ENCODE measurements at regions not wholly inside any gene's neighbourhood (a gene's known extent, or its start where the extent isn't known, plus 50 kb on each side); places are given as distances from the start of the nearest gene placed in this dataset.

GRCh38 chr11:8801121-8801520, 109.9 kb upstream of the AKIP1 start:
- H3K9ac ChIP-seq, result no peak overlapping the region
- no peak for TF ChIP-seq Cebpa-rat (IDR thresholded peaks at IDR 0.05)
- no peaks in the 10 kb centered on the region for H3K27me3 ChIP-seq
- no peaks in the 10 kb centered on the region for H3K9me3 ChIP-seq (replicated peaks in 1 of 11)
- no peaks in the 10 kb centered on the region for H3K36me3 ChIP-seq
- peaks cover 0 to 58% (median 2%) of the 10 kb centered on the region in 10 experiments; a peak in 6 of 20 replicates for H3K4me1 ChIP-seq
- no peak overlapping the region for H3K27ac ChIP-seq
- H3K4me2 ChIP-seq, result no peak overlapping the region
- no peaks in the 10 kb centered on the region for H4K20me1 ChIP-seq
- no peak overlapping the region for H3K4me3 ChIP-seq

GRCh38 chr11:8802251-8802650, 108.7 kb upstream of the AKIP1 start:
- H3K27me3 ChIP-seq, result no peaks in the 10 kb centered on the region
- TF ChIP-seq Cebpa-rat (IDR thresholded peaks at IDR 0.05), result no peak
- no peaks in the 10 kb centered on the region for H4K20me1 ChIP-seq
- H3K4me2 ChIP-seq, result peak overlapping the region in 3 of 11 experiments; percentile 9 to 77 (median 57); a peak in 4 of 22 replicates
- peaks cover 0 to 63% (median 9%) of the 10 kb centered on the region in 10 experiments; a peak in 15 of 20 replicates for H3K4me1 ChIP-seq
- no peaks in the 10 kb centered on the region for H3K9me3 ChIP-seq (replicated peaks in 1 of 11)
- H3K27ac ChIP-seq, result peak overlapping the region in 2 of 11 experiments; percentile 22 to 25; a peak in 2 of 22 replicates
- no peak overlapping the region for H3K9ac ChIP-seq
- no peak overlapping the region for H3K4me3 ChIP-seq
- no peaks in the 10 kb centered on the region for H3K36me3 ChIP-seq

GRCh38 chr11:8803973-8804372, 107.0 kb upstream of the AKIP1 start:
- TF ChIP-seq Cebpa-rat (IDR thresholded peaks at IDR 0.05), result no peak
- H3K4me3 ChIP-seq, result no peak overlapping the region
- no peak overlapping the region for H3K9ac ChIP-seq
- no peaks in the 10 kb centered on the region for H3K36me3 ChIP-seq
- H3K9me3 ChIP-seq (replicated peaks in 1 of 11), result no peaks in the 10 kb centered on the region
- H4K20me1 ChIP-seq, result no peaks in the 10 kb centered on the region
- peaks cover 0 to 61% (median 8%) of the 10 kb centered on the region in 10 experiments; a peak in 15 of 20 replicates for H3K4me1 ChIP-seq
- peak overlapping the region in 2 of 11 experiments; percentile 67 to 70; a peak in 3 of 22 replicates for H3K4me2 ChIP-seq
- no peaks in the 10 kb centered on the region for H3K27me3 ChIP-seq
- H3K27ac ChIP-seq, result no peak overlapping the region

- no peaks in the 10 kb centered on the region for H3K9me3 ChIP-seq (replicated peaks in 1 of 11)
- TF ChIP-seq Cebpa-rat (IDR thresholded peaks at IDR 0.05), result no peak
- no peaks in the 10 kb centered on the region for H4K20me1 ChIP-seq
- 0 out of 22 replicates have a peak overlapping the region, but pooled peaks of 1 of the 11 experiments have one; percentile 1 for H3K27ac ChIP-seq
- H3K27me3 ChIP-seq, result peaks cover 0 to 6% (median 5%) of the 10 kb centered on the region in 11 experiments; a peak in 15 of 22 replicates
- H3K4me3 ChIP-seq, result no peak overlapping the region
- H3K4me2 ChIP-seq, result peak overlapping the region in 3 of 11 experiments; percentile 54 to 70 (median 67); a peak in 6 of 22 replicates
- no peaks in the 10 kb centered on the region for H3K36me3 ChIP-seq
- peaks cover under 1 to 64% (median 11%) of the 10 kb centered on the region in 10 experiments; a peak in 15 of 20 replicates for H3K4me1 ChIP-seq
- H3K9ac ChIP-seq, result no peak overlapping the region
Measured at GRCh38 chr11:8805296-8805695, 105.7 kb upstream of the AKIP1 start.

GRCh38 chr11:8806974-8807373, 104.0 kb upstream of the AKIP1 start:
- H3K27ac ChIP-seq, result no peak overlapping the region

GRCh38 chr11:8807544-8808225, 103.3 kb upstream of the AKIP1 start:
- TF ChIP-seq Cebpa-rat (IDR thresholded peaks at IDR 0.05), result no peak
- Histone ChIP-seq H3K4me2 (peak overlapping the region in 9 of 11 experiments; percentile 12 to 63 (median 46); a peak in 10 of 22 replicates), H4K20me1 (no peaks in the 10 kb centered on the region), H3K9ac (no peak overlapping the region), H3K27ac (no peak overlapping the region), H3K4me3 (no peak overlapping the region), H3K36me3 (no peaks in the 10 kb centered on the region), H3K9me3 (replicated peaks in 1 of 11) (no peaks in the 10 kb centered on the region), H3K27me3 (peaks cover 0 to 16% (median 10%) of the 10 kb centered on the region in 11 experiments; a peak in 16 of 22 replicates), H3K4me1 (peaks cover 5 to 73% (median 15%) of the 10 kb centered on the region in 10 experiments; a peak in 16 of 20 replicates)

More at GRCh38 chr11:8806974-8807373, 104.0 kb upstream of the AKIP1 start:
- no peak for TF ChIP-seq Cebpa-rat (IDR thresholded peaks at IDR 0.05)
- Histone ChIP-seq H3K27me3 (peaks cover 0 to 16% (median 10%) of the 10 kb centered on the region in 11 experiments; a peak in 16 of 22 replicates), H3K4me1 (peaks cover 5 to 73% (median 15%) of the 10 kb centered on the region in 10 experiments; a peak in 16 of 20 replicates), H3K9ac (no peak overlapping the region), H3K36me3 (no peaks in the 10 kb centered on the region), H4K20me1 (no peaks in the 10 kb centered on the region), H3K4me3 (no peak overlapping the region), H3K9me3 (replicated peaks in 1 of 11) (no peaks in the 10 kb centered on the region), H3K4me2 (peak overlapping the region in 10 of 11 experiments; percentile 3 to 63 (median 46); a peak in 14 of 22 replicates)

- peaks cover 5 to 73% (median 15%) of the 10 kb centered on the region in 10 experiments; a peak in 16 of 20 replicates for H3K4me1 ChIP-seq
- H3K4me3 ChIP-seq, result no peak overlapping the region
- H3K27ac ChIP-seq, result no peak overlapping the region
- H3K9ac ChIP-seq, result no peak overlapping the region
- no peak for TF ChIP-seq Cebpa-rat (IDR thresholded peaks at IDR 0.05)
- H3K27me3 ChIP-seq, result peaks cover 0 to 16% (median 10%) of the 10 kb centered on the region in 11 experiments; a peak in 16 of 22 replicates
- H3K4me2 ChIP-seq, result peak overlapping the region in 2 of 11 experiments; percentile 38 to 63; a peak in 4 of 22 replicates
- no peaks in the 10 kb centered on the region for H3K9me3 ChIP-seq (replicated peaks in 1 of 11)
- H4K20me1 ChIP-seq, result no peaks in the 10 kb centered on the region
- H3K36me3 ChIP-seq, result no peaks in the 10 kb centered on the region
Measured at GRCh38 chr11:8808226-8808585, 102.8 kb upstream of the AKIP1 start.

DNA sequence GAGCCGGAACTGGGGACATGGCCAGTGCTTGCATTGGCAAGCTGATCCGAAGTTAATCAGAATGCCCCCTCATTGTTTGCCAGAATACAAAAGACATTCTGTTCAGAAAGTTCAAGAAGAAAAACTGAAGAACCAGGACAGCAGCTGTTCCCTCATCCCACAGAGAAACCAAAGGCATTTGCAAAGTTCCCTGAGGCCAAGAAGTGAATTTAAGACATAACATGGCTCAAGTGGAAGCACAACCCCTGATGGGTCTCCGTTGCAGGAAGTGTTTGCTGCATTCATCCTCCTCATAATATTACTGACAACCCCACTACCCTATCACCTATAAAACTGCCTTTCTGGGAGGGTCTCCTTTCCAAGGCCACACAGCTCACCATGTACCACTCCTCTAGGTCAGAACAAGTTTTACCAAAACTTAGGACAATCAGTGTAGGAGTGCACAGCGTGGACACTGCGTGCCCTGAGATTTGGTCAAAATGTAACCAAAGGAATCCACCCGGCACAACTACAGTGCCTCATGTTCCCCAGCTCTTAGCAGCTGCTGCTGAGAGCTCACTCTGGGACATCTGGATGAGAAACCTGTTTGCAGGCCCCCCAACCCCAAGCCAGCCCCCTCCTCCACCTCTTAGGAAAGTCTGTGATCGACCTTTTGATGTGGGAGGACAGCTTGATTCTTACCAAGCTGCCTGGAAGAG, 101.6 kb upstream of the AKIP1 start:
- Histone ChIP-seq H3K4me1 (peaks cover 16 to 70% (median 25%) of the 10 kb centered on the region in 10 experiments), H3K4me2 (no peak overlapping the region), H3K9me3 (replicated peaks in 1 of 11) (no peaks in the 10 kb centered on the region), H3K9ac (no peak overlapping the region), H3K4me3 (no peak overlapping the region), H3K27me3 (peaks cover 0 to 16% (median 10%) of the 10 kb centered on the region in 11 experiments; a peak in 16 of 22 replicates), H3K27ac (no peak overlapping the region), H3K36me3 (no peaks in the 10 kb centered on the region), H4K20me1 (no peaks in the 10 kb centered on the region)
- TF ChIP-seq Cebpa-rat (IDR thresholded peaks at IDR 0.05), result no peak

Measured in BLaER1 treated with 17β-estradiol and CSF1 and Interleukin-3, amounts not matched to agents 10 nM and 100 nM (cell line).